Esophagus muscularis mucosa (tissue), 4 donors: ENCODE measurements at regions not wholly inside any gene's neighbourhood (a gene's known extent, or its start where the extent isn't known, plus 50 kb on each side); places are given as distances from the start of the nearest gene placed in this dataset.
"Not testable (repeated sequence)": the region's sequence is repeated elsewhere in the genome, so short reads cannot be mapped to it uniquely, and the experiment has no call there.

Source experiments
- DNase-seq: peaks from one replicate; pipeline ENCODE4 v3.0.0-alpha.2; 2017; ENCODE audit errors: extremely low spot score
- H3K27ac ChIP-seq, 4 donors: fragments of 200-600 bp; sonication (generic); replicated peaks in 1 of 4; 1 replicate in 3 of 4; 2 replicates in 1 of 4; pipeline ENCODE4 v1.5.1; 2016 to 2019; ENCODE audit warnings: mild to moderate bottlenecking in 1 of 4
- H3K27me3 ChIP-seq, 4 donors: fragments of 200-600 bp; sonication (generic); one replicate each; pipeline versions ENCODE4 v1.5.1 to v1.6.0; 2016 to 2019
- H3K36me3 ChIP-seq, 4 donors: fragments of 200-600 bp; sonication (generic); one replicate each; pipeline ENCODE4 v1.5.1; 2016 to 2019
- H3K4me1 ChIP-seq, 4 donors: fragments of 200-600 bp; sonication (generic); one replicate each; pipeline ENCODE4 v1.5.1; 2016 to 2019
- H3K4me3 ChIP-seq, 4 donors: fragments of 200-600 bp; sonication (generic); 1 replicate in 2 of 4; 2 replicates in 2 of 4; pipeline ENCODE4 v1.5.1; 2016 to 2019; ENCODE audit warnings: mild to moderate bottlenecking in 4 of 4, moderate library complexity in 1 of 4
- H3K9me3 ChIP-seq, 4 donors: fragments of 200-600 bp; sonication (generic); 1 replicate in 3 of 4; 2 replicates in 1 of 4; pipeline ENCODE4 v1.5.1; 2016 to 2019
- CTCF ChIP-seq, 3 experiments: fragments of 200-600 bp in 2 of 3; fragments of 450-650 bp in 1 of 3; sonication (generic) in 2 of 3; IDR thresholded peaks; one replicate each; pipeline ENCODE4 v1.5.1; 2017 to 2019; ENCODE audit warnings: antibody characterized with exemption in 3 of 3, mild to moderate bottlenecking in 2 of 3, moderate library complexity in 1 of 3
- EP300 ChIP-seq: sonication (generic); formaldehyde crosslinking; IDR thresholded peaks from one replicate; pipeline ENCODE4 v1.6.1; 2017; ENCODE audit warnings: antibody characterized with exemption
- POLR2A ChIP-seq: fragments of 450-650 bp; IDR thresholded peaks from one replicate; pipeline ENCODE4 v1.6.1; 2017; ENCODE audit warnings: antibody characterized with exemption, moderate library complexity, mild to moderate bottlenecking, low read depth
- POLR2AphosphoS5 ChIP-seq, 2 donors: sonication (generic); formaldehyde crosslinking; IDR thresholded peaks; one replicate each; pipeline ENCODE4 v1.6.1; 2017; ENCODE audit warnings: antibody characterized with exemption in 2 of 2
- WGBS: methylation state at CpG from one replicate; pipeline ENCODE4 v1.1.5; 2018; 5-methylcytosine and 5-hydroxymethylcytosine counted together
- intact Hi-C: fragments of 100-400 bp; cut with DNase I; formaldehyde crosslinking; loops from one replicate; pipeline ENCODE4 v1.15.1; 2023

- H3K27me3 ChIP-seq, result no peaks in the 10 kb centered on the region
- H3K4me1 ChIP-seq, result no peaks in the 10 kb centered on the region
- no peak for DNase-seq
- H3K4me3 ChIP-seq, result no peak overlapping the region
- intact Hi-C loops, result no loop called here
- H3K27ac ChIP-seq, result no peak overlapping the region
- WGBS, result 85% methylated on average over 3 of the region's 3 CpGs
- H3K9me3 ChIP-seq, result no peaks in the 10 kb centered on the region
- no peak for TF ChIP-seq POLR2A
- TF ChIP-seq EP300, result no peak
- no peak for TF ChIP-seq CTCF (IDR thresholded peaks at IDR 0.05)
- TF ChIP-seq POLR2AphosphoS5 (IDR thresholded peaks at IDR 0.05), result no peak
- H3K36me3 ChIP-seq, result no peaks in the 10 kb centered on the region
These were observed 477.2 kb downstream of the BRINP3 start for GRCh38 chr1:190000365-190000872.

GRCh38 chr1:190001187-190001586, 476.5 kb downstream of the BRINP3 start:
- Histone ChIP-seq H3K9me3 (no peaks in the 10 kb centered on the region), H3K36me3 (no peaks in the 10 kb centered on the region), H3K4me1 (no peaks in the 10 kb centered on the region), H3K27ac (no peak overlapping the region), H3K4me3 (no peak overlapping the region), H3K27me3 (no peaks in the 10 kb centered on the region)
- no peak for TF ChIP-seq POLR2A
- TF ChIP-seq POLR2AphosphoS5 (IDR thresholded peaks at IDR 0.05), result no peak
- no peak for TF ChIP-seq EP300
- TF ChIP-seq CTCF (IDR thresholded peaks at IDR 0.05), result no peak
- whole genome bisulfite sequencing, result 89% methylated on average over 2 of the region's 2 CpGs
- intact Hi-C loops, result no loop called here
- DNase-seq, result no peak

GRCh38 chr1:190003376-190003775, 474.3 kb downstream of the BRINP3 start:
- Histone ChIP-seq H3K36me3 (no peaks in the 10 kb centered on the region), H3K9me3 (no peaks in the 10 kb centered on the region), H3K27ac (no peak overlapping the region), H3K4me1 (no peaks in the 10 kb centered on the region), H3K27me3 (no peaks in the 10 kb centered on the region), H3K4me3 (no peak overlapping the region)
- no peak for DNase-seq
- intact Hi-C loops, result no loop called here
- TF ChIP-seq POLR2AphosphoS5 (IDR thresholded peaks at IDR 0.05), result no peak
- no peak for TF ChIP-seq CTCF (IDR thresholded peaks at IDR 0.05)
- no peak for TF ChIP-seq POLR2A
- no peak for TF ChIP-seq EP300

- 87% methylated on average over 4 of the region's 4 CpGs for WGBS
- TF ChIP-seq CTCF (IDR thresholded peaks at IDR 0.05) (no peak), EP300 (no peak), POLR2AphosphoS5 (IDR thresholded peaks at IDR 0.05) (no peak), POLR2A (no peak)
- Histone ChIP-seq H3K27me3 (no peaks in the 10 kb centered on the region), H3K4me1 (no peaks in the 10 kb centered on the region), H3K36me3 (no peaks in the 10 kb centered on the region), H3K27ac (no peak overlapping the region), H3K9me3 (no peaks in the 10 kb centered on the region), H3K4me3 (no peak overlapping the region)
- intact Hi-C loops, result no loop called here
- no peak for DNase-seq
These were observed 466.1 kb downstream of the BRINP3 start for GRCh38 chr1:190011585-190011984.

GRCh38 chr1:190019151-190019550, 458.5 kb downstream of the BRINP3 start:
- WGBS, result 94% methylated on average over 16 of the region's 16 CpGs
- DNase-seq, H3K4me3 ChIP-seq, H3K36me3 ChIP-seq, H3K27me3 ChIP-seq, H3K27ac ChIP-seq, intact Hi-C loops, H3K4me1 ChIP-seq, H3K9me3 ChIP-seq: not testable (repeated sequence)
